HG03521 (cell line): ENCODE measurements at regions not wholly inside any gene's neighbourhood (a gene's known extent, or its start where the extent isn't known, plus 50 kb on each side); places are given as distances from the start of the nearest gene placed in this dataset.

Source experiments
- ATAC-seq: cut with Tn5 transposase; IDR thresholded peaks from one replicate; pipeline ENCODE4 v1.9.1; 2021; ENCODE audit warnings: mild to moderate bottlenecking, moderate library complexity; ENCODE audit not compliant: unreplicated experiment

GRCh38 chr6:12648171-12648570 is 68.4 kb upstream of the PHACTR1 start:
- no peak for ATAC-seq

- no peak for ATAC-seq
These were observed 67.2 kb upstream of the PHACTR1 start for GRCh38 chr6:12649325-12649724.

GRCh38 chr6:12653486-12653885 is 63.1 kb upstream of the PHACTR1 start:
- ATAC-seq = no peak

- ATAC-seq = no peak
These were observed 62.5 kb upstream of the PHACTR1 start for GRCh38 chr6:12654107-12654506.

- ATAC-seq = no peak
These were observed 62.1 kb upstream of the PHACTR1 start for GRCh38 chr6:12654514-12654913.

GRCh38 chr6:12656906-12657305 is 59.7 kb upstream of the PHACTR1 start:
- ATAC-seq = no peak

- no peak for ATAC-seq
These were observed 58.7 kb upstream of the PHACTR1 start for GRCh38 chr6:12657884-12658283.

GRCh38 chr6:12661432-12662089 is 55.0 kb upstream of the PHACTR1 start:
- no peak for ATAC-seq
